ENCODE measurements at regions not wholly inside any gene's neighbourhood (a gene's known extent, or its start where the extent isn't known, plus 50 kb on each side); places are given as distances from the start of the nearest gene placed in this dataset.

GRCh38 chr4:23707652-23708026 lies 182.2 kb downstream of the PPARGC1A start:
- CTCF ChIA-PET: no interaction called here
- no peak for TF ChIP-seq CTCF (IDR thresholded peaks at IDR 0.05; ENCODE audit: control extremely low read depth, extremely low read depth, low read depth, missing control alignments)
- POLR2A ChIA-PET: no interaction called here
- DNase-seq (ENCODE audit: extremely low spot score): no peak

- ChIA-PET POLR2A (no interaction called here), CTCF (no interaction called here)
- DNase-seq (ENCODE audit: extremely low spot score): no peak
- TF ChIP-seq CTCF (IDR thresholded peaks at IDR 0.05; ENCODE audit: control extremely low read depth, extremely low read depth, low read depth, missing control alignments): no peak
Measured at GRCh38 chr4:23706972-23707651, 182.7 kb downstream of the PPARGC1A start.

GRCh38 chr4:23700197-23700596 lies 189.7 kb downstream of the PPARGC1A start:
- ChIA-PET CTCF (interaction anchor here (1.0 to 1.2 kb wide), 2 partner anchors 16 to 17 kb away, joined by 3 to 4 read pairs; no protein-coding TSS in a partner anchor), POLR2A (no interaction called here)
- DNase-seq (ENCODE audit: extremely low spot score): no peak

GRCh38 chr4:23697722-23698121 lies 192.1 kb downstream of the PPARGC1A start:
- TF ChIP-seq CTCF (IDR thresholded peaks at IDR 0.05; ENCODE audit: control extremely low read depth, extremely low read depth, low read depth, missing control alignments): no peak
- ChIA-PET POLR2A (no interaction called here), CTCF (interaction anchor here (1.0 to 1.4 kb wide), 3 partner anchors 21 to 39 kb away, joined by 3 read pairs; no protein-coding TSS in a partner anchor)
- no peak for DNase-seq (ENCODE audit: extremely low spot score)

More at GRCh38 chr4:23700197-23700596, 189.7 kb downstream of the PPARGC1A start:
- no peak for TF ChIP-seq CTCF (IDR thresholded peaks at IDR 0.05; ENCODE audit: control extremely low read depth, extremely low read depth, low read depth, missing control alignments)

- DNase-seq (ENCODE audit: extremely low spot score): no peak
- POLR2A ChIA-PET: no interaction called here
- CTCF ChIA-PET: interaction anchor here (1.2 kb wide), 2 partner anchors 17 to 38 kb away, joined by 3 read pairs; no protein-coding TSS in a partner anchor
- no peak for TF ChIP-seq CTCF (IDR thresholded peaks at IDR 0.05; ENCODE audit: control extremely low read depth, extremely low read depth, low read depth, missing control alignments)
Measured at GRCh38 chr4:23697001-23697528, 192.8 kb downstream of the PPARGC1A start.

GRCh38 chr4:23686169-23686897 lies 203.5 kb downstream of the PPARGC1A start:
- CTCF ChIA-PET: no interaction called here
- DNase-seq (ENCODE audit: extremely low spot score): no peak
- POLR2A ChIA-PET: no interaction called here
- TF ChIP-seq CTCF (IDR thresholded peaks at IDR 0.05; ENCODE audit: control extremely low read depth, extremely low read depth, low read depth, missing control alignments): no peak

Data from GM10248 (cell line).